ENCODE measurements at regions not wholly inside any gene's neighbourhood (a gene's known extent, or its start where the extent isn't known, plus 50 kb on each side); places are given as distances from the start of the nearest gene placed in this dataset.

- no peak for TF ChIP-seq CTCF (IDR thresholded peaks at IDR 0.05; ENCODE audit: low read depth, low read length)
- TF ChIP-seq EZH2phosphoT487 (IDR thresholded peaks at IDR 0.05; ENCODE audit: low read depth), result no peak
Measured at GRCh38 chr3:94311651-94312050, 248.8 kb downstream of the NSUN3 start.
